GM18502 (cell line): ENCODE measurements at regions not wholly inside any gene's neighbourhood (a gene's known extent, or its start where the extent isn't known, plus 50 kb on each side); places are given as distances from the start of the nearest gene placed in this dataset.

Experiments
- ATAC-seq: cut with Tn5 transposase; IDR thresholded peaks from one replicate; pipeline ENCODE4 v1.9.1; 2021; ENCODE audit warnings: mild to moderate bottlenecking; ENCODE audit not compliant: unreplicated experiment, poor library complexity

- no peak for ATAC-seq
Observed at GRCh38 chr1:216794586-216794985, 71.4 kb upstream of the ESRRG start.

- no peak for ATAC-seq
Observed at GRCh38 chr1:216793973-216794372, 70.7 kb upstream of the ESRRG start.

- ATAC-seq = no peak
Observed at GRCh38 chr1:216793303-216793702, 70.1 kb upstream of the ESRRG start.

- no peak for ATAC-seq
Observed at GRCh38 chr1:216788671-216789070, 65.4 kb upstream of the ESRRG start.

- ATAC-seq = no peak
Observed at GRCh38 chr1:216785737-216786136, 62.5 kb upstream of the ESRRG start.

- no peak for ATAC-seq
Observed at GRCh38 chr1:216785221-216785620, 62.0 kb upstream of the ESRRG start.

GRCh38 chr1:216779686-216780085 is 56.5 kb upstream of the ESRRG start:
- no peak for ATAC-seq

- no peak for ATAC-seq
Observed at GRCh38 chr1:216778737-216779136, 55.5 kb upstream of the ESRRG start.

GRCh38 chr1:216777148-216777547 is 53.9 kb upstream of the ESRRG start:
- no peak for ATAC-seq
